ENCODE measurements at regions not wholly inside any gene's neighbourhood (a gene's known extent, or its start where the extent isn't known, plus 50 kb on each side); places are given as distances from the start of the nearest gene placed in this dataset.

- TF ChIP-seq POLR2A (IDR thresholded peaks at IDR 0.05), result no peak
- no peak for TF ChIP-seq POLR2AphosphoS5 (IDR thresholded peaks at IDR 0.05)
- no peak for TF ChIP-seq EP300 (IDR thresholded peaks at IDR 0.05)
- no peak for TF ChIP-seq CTCF (IDR thresholded peaks at IDR 0.05)
- Histone ChIP-seq H3K9me3 (no peaks in the 10 kb centered on the region), H3K36me3 (no peaks in the 10 kb centered on the region), H3K4me1 (no peaks in the 10 kb centered on the region), H3K4me3 (no peak overlapping the region), H3K27ac (no peak overlapping the region), H3K27me3 (no peaks in the 10 kb centered on the region)
- WGBS, 2 donors, result 80 to 88% methylated on average over 4 of the region's 4 CpGs
- no peak for DNase-seq
- intact Hi-C loops (cut with DNase I), result no loop called here
Measured at GRCh38 chr3:6079011-6079410, 781.9 kb upstream of the GRM7 start.

- intact Hi-C loops (cut with DNase I), result no loop called here
- DNase-seq, result no peak
Measured at GRCh38 chr3:6079561-6080179, 781.2 kb upstream of the GRM7 start.

GRCh38 chr3:6088433-6088832 is 772.5 kb upstream of the GRM7 start:
- H3K4me3 ChIP-seq, result no peak overlapping the region
- H3K27me3 ChIP-seq, result no peaks in the 10 kb centered on the region
- H3K27ac ChIP-seq, result no peak overlapping the region
- 71 to 80% methylated on average over 2 of the region's 2 CpGs for WGBS, 2 donors
- TF ChIP-seq POLR2AphosphoS5 (IDR thresholded peaks at IDR 0.05) (no peak), EP300 (IDR thresholded peaks at IDR 0.05) (no peak)
- no peaks in the 10 kb centered on the region for H3K9me3 ChIP-seq
- H3K4me1 ChIP-seq, result no peaks in the 10 kb centered on the region
- no peak for DNase-seq
- no peaks in the 10 kb centered on the region for H3K36me3 ChIP-seq
- intact Hi-C loops (cut with DNase I), result no loop called here

More at GRCh38 chr3:6079561-6080179, 781.2 kb upstream of the GRM7 start:
- no peaks in the 10 kb centered on the region for H3K4me1 ChIP-seq
- H3K27me3 ChIP-seq, result no peaks in the 10 kb centered on the region
- H3K4me3 ChIP-seq, result no peak overlapping the region
- TF ChIP-seq EP300 (IDR thresholded peaks at IDR 0.05) (no peak), CTCF (IDR thresholded peaks at IDR 0.05) (no peak), POLR2A (IDR thresholded peaks at IDR 0.05) (no peak), POLR2AphosphoS5 (IDR thresholded peaks at IDR 0.05) (no peak)
- no peak overlapping the region for H3K27ac ChIP-seq
- H3K36me3 ChIP-seq, result no peaks in the 10 kb centered on the region
- H3K9me3 ChIP-seq, result no peaks in the 10 kb centered on the region
- 65 to 70% methylated on average over 6 of the region's 6 CpGs for WGBS, 2 donors

- no peak for DNase-seq
- no peak for TF ChIP-seq CTCF (IDR thresholded peaks at IDR 0.05)
- TF ChIP-seq EP300 (IDR thresholded peaks at IDR 0.05), result no peak
- no peak for TF ChIP-seq POLR2A (IDR thresholded peaks at IDR 0.05)
- Histone ChIP-seq H3K36me3 (no peaks in the 10 kb centered on the region), H3K4me1 (no peaks in the 10 kb centered on the region), H3K9me3 (no peaks in the 10 kb centered on the region), H3K4me3 (no peak overlapping the region), H3K27me3 (no peaks in the 10 kb centered on the region), H3K27ac (no peak overlapping the region)
- WGBS, 2 donors, result 73 to 83% methylated on average over 5 of the region's 5 CpGs
- intact Hi-C loops (cut with DNase I), result no loop called here
Measured at GRCh38 chr3:6089780-6090179, 771.1 kb upstream of the GRM7 start.

GRCh38 chr3:6091262-6091661 is 769.7 kb upstream of the GRM7 start:
- Histone ChIP-seq H3K27ac (no peak overlapping the region), H3K4me3 (no peak overlapping the region), H3K36me3 (no peaks in the 10 kb centered on the region), H3K4me1 (no peaks in the 10 kb centered on the region), H3K9me3 (no peaks in the 10 kb centered on the region), H3K27me3 (no peaks in the 10 kb centered on the region)
- DNase-seq, result no peak
- intact Hi-C loops (cut with DNase I), result no loop called here
- TF ChIP-seq POLR2A (IDR thresholded peaks at IDR 0.05) (no peak), POLR2AphosphoS5 (IDR thresholded peaks at IDR 0.05) (no peak), CTCF (IDR thresholded peaks at IDR 0.05) (no peak), EP300 (IDR thresholded peaks at IDR 0.05) (no peak)
- 90 to 94% methylated on average over 3 of the region's 3 CpGs for WGBS, 2 donors
